ENCODE measurements at regions not wholly inside any gene's neighbourhood (a gene's known extent, or its start where the extent isn't known, plus 50 kb on each side); places are given as distances from the start of the nearest gene placed in this dataset.

DNA sequence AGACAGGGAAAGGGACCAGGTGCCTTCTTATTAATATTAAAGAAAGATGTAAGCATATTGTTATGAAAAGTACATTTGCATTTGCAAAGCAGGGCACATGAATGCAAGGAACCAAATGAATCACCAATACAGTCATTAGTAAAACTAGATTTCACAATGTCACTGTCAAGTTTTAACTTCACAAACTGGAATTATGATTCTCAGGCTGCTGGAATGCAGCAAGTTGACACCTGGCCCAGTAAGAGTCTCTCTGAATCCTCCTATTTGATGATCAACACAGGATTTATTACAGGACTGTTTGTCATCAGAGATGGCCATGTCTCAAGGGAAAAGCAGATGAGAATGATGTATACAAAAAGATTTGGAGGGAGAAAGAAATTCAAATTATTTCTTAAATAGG, 72.9 kb upstream of the STK39 start:
- intact Hi-C loops (cut with DNase I): no loop called here
- no peaks in the 10 kb centered on the region for H3K27me3 ChIP-seq (ENCODE audit: low read depth)

GRCh38 chr2:168322325-168323007, 75.1 kb upstream of the STK39 start:
- intact Hi-C loops (cut with DNase I): no loop called here
- H3K36me3 ChIP-seq: no peaks in the 10 kb centered on the region
- no peak overlapping the region for H3K27ac ChIP-seq
- TF ChIP-seq, protein P1, sequence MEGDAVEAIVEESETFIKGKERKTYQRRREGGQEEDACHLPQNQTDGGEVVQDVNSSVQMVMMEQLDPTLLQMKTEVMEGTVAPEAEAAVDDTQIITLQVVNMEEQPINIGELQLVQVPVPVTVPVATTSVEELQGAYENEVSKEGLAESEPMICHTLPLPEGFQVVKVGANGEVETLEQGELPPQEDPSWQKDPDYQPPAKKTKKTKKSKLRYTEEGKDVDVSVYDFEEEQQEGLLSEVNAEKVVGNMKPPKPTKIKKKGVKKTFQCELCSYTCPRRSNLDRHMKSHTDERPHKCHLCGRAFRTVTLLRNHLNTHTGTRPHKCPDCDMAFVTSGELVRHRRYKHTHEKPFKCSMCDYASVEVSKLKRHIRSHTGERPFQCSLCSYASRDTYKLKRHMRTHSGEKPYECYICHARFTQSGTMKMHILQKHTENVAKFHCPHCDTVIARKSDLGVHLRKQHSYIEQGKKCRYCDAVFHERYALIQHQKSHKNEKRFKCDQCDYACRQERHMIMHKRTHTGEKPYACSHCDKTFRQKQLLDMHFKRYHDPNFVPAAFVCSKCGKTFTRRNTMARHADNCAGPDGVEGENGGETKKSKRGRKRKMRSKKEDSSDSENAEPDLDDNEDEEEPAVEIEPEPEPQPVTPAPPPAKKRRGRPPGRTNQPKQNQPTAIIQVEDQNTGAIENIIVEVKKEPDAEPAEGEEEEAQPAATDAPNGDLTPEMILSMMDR (IDR thresholded peaks at IDR 0.05): no peak
- no peak overlapping the region for H3K4me3 ChIP-seq
- H3K27me3 ChIP-seq (ENCODE audit: low read depth): no peaks in the 10 kb centered on the region
- no peak for DNase-seq
- H3K9me3 ChIP-seq: no peaks in the 10 kb centered on the region
- no peaks in the 10 kb centered on the region for H3K4me1 ChIP-seq
- no peak for ATAC-seq

More for the DNA sequence above, 72.9 kb upstream of the STK39 start:
- Histone ChIP-seq H3K4me1 (no peaks in the 10 kb centered on the region), H3K27ac (no peak overlapping the region), H3K9me3 (no peaks in the 10 kb centered on the region), H3K36me3 (no peaks in the 10 kb centered on the region), H3K4me3 (no peak overlapping the region)
- ATAC-seq (no peak), DNase-seq (no peak)
- TF ChIP-seq, protein P1 (IDR thresholded peaks at IDR 0.05): no peak

DNA sequence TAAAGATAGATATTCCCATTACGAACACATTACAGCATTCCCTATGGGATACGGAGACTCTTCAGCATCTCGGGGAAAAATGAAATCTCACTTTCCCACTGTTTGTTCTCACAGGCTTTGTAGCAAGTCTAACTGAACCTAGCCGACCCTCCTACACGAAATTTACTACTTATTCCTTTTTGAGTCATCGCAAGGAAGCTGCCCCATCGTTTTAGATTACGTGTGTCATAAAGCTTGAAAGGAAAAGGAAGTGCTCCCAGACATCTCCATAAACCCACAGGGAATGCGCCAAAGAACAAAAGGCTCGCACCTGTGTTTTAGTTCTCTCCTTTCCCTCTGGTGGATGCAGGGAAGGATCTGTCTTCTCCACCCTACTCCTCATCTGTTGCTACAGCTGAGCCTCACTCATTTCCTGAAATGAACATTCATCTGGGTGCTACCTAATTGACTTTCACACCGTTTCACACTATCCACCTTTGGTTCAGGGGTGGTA, 76.2 kb upstream of the STK39 start:
- Histone ChIP-seq H3K4me1 (no peaks in the 10 kb centered on the region), H3K4me3 (no peak overlapping the region), H3K9me3 (no peaks in the 10 kb centered on the region), H3K36me3 (no peaks in the 10 kb centered on the region), H3K27ac (no peak overlapping the region), H3K27me3 (ENCODE audit: low read depth) (no peaks in the 10 kb centered on the region)
- TF ChIP-seq, protein P1 (IDR thresholded peaks at IDR 0.05): no peak
- intact Hi-C loops (cut with DNase I): no loop called here
- DNase-seq: no peak
- ATAC-seq: no peak

- Histone ChIP-seq H3K9me3 (peaks cover 12% of the 10 kb centered on the region), H3K27ac (no peak overlapping the region), H3K27me3 (ENCODE audit: low read depth) (no peaks in the 10 kb centered on the region), H3K4me3 (no peak overlapping the region), H3K4me1 (no peaks in the 10 kb centered on the region), H3K36me3 (no peaks in the 10 kb centered on the region)
- intact Hi-C loops (cut with DNase I): no loop called here
- ATAC-seq: no peak
- DNase-seq: no peak
- TF ChIP-seq, protein P1 (IDR thresholded peaks at IDR 0.05): no peak
Observed at GRCh38 chr2:168326572-168326971, 79.2 kb upstream of the STK39 start.

DNA sequence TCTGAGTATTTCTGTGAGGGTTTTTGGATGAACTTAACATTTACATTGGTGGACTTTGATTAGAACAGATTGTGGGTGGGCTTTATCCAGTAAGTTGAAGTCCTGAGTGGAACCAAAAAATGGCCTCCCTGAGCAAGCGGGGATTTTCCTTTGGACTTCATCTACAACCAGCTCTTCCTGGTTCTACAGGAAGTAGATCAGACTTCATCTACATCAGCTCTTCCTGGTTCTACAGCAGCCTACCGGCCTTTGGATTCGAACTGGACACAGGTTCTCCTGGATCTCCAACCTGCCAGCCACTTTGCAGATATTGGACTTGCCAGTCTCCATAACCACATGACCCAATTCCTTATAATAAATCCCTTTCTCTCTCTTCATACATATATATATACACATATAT, 79.9 kb upstream of the STK39 start:
- intact Hi-C loops (cut with DNase I): no loop called here
- ATAC-seq: no peak
- TF ChIP-seq, protein P1 (IDR thresholded peaks at IDR 0.05): no peak
- H3K27ac ChIP-seq: no peak overlapping the region
- H3K4me3 ChIP-seq: no peak overlapping the region
- no peak for DNase-seq
- H3K27me3 ChIP-seq (ENCODE audit: low read depth): no peaks in the 10 kb centered on the region
- H3K36me3 ChIP-seq: no peaks in the 10 kb centered on the region
- H3K9me3 ChIP-seq: peaks cover 12% of the 10 kb centered on the region
- no peaks in the 10 kb centered on the region for H3K4me1 ChIP-seq
